ENCODE measurements at regions not wholly inside any gene's neighbourhood (a gene's known extent, or its start where the extent isn't known, plus 50 kb on each side); places are given as distances from the start of the nearest gene placed in this dataset.

DNA sequence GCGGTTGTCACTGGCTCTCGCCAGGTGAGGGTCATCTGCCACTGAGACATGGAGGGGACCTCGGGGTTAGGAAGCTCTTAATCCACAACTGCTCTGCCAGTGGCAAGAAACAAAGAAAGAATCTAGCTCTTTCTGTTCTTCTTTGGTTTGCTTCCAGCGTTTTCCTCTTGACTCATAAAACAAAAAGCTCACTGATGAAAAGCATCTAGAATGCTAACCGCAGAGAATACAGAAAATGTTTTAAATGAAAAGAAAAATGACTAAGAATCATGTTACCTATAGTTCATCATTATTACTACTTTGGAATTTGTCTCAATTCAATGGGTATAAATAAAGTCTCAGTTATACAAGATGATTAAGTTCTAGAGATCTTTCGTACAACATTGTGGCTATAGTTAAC is 274.8 kb upstream of the TENM3 start:
- peak overlapping the region; percentile 14 for H3K4me2 ChIP-seq (ENCODE audit: low read length)
- DNase-seq (ENCODE audit: low read depth) (peak; percentile 92), FAIRE-seq (peak; percentile 26)
- peaks cover 30% of the 10 kb centered on the region for H3K4me1 ChIP-seq (ENCODE audit: insufficient read depth, low read length)
- H3K4me3 Mint-ChIP-seq (ENCODE audit: unreplicated experiment): no peak overlapping the region
- no peaks in the 10 kb centered on the region for H3K79me2 ChIP-seq (ENCODE audit: insufficient read depth, low read length)
- no peaks in the 10 kb centered on the region for H3K9me3 Mint-ChIP-seq (ENCODE audit: unreplicated experiment)
- H3K27ac Mint-ChIP-seq (ENCODE audit: unreplicated experiment): peak overlapping the region; percentile 22
- no peaks in the 10 kb centered on the region for H3K9me3 ChIP-seq (ENCODE audit: insufficient read depth, low read depth, low read length)
- H2AFZ ChIP-seq (ENCODE audit: low read depth, low read length): no peak overlapping the region
- peaks cover 4% of the 10 kb centered on the region for H3K36me3 Mint-ChIP-seq (ENCODE audit: low read depth, unreplicated experiment)
- TF ChIP-seq, protein P1, sequence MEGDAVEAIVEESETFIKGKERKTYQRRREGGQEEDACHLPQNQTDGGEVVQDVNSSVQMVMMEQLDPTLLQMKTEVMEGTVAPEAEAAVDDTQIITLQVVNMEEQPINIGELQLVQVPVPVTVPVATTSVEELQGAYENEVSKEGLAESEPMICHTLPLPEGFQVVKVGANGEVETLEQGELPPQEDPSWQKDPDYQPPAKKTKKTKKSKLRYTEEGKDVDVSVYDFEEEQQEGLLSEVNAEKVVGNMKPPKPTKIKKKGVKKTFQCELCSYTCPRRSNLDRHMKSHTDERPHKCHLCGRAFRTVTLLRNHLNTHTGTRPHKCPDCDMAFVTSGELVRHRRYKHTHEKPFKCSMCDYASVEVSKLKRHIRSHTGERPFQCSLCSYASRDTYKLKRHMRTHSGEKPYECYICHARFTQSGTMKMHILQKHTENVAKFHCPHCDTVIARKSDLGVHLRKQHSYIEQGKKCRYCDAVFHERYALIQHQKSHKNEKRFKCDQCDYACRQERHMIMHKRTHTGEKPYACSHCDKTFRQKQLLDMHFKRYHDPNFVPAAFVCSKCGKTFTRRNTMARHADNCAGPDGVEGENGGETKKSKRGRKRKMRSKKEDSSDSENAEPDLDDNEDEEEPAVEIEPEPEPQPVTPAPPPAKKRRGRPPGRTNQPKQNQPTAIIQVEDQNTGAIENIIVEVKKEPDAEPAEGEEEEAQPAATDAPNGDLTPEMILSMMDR (IDR thresholded peaks at IDR 0.05; ENCODE audit: insufficient read depth, low read depth, low read length): no peak
- TF ChIP-seq EZH2 (IDR thresholded peaks at IDR 0.05; ENCODE audit: insufficient read depth, low read length): no peak
- no peaks in the 10 kb centered on the region for H3K36me3 ChIP-seq (ENCODE audit: insufficient read depth, low read length)
- peaks cover 52% of the 10 kb centered on the region for H3K4me1 Mint-ChIP-seq (ENCODE audit: low read depth, unreplicated experiment)
- H4K20me1 ChIP-seq (ENCODE audit: insufficient read depth, low read length): no peaks in the 10 kb centered on the region
- peak overlapping the region; percentile 38 for H3K9ac ChIP-seq (ENCODE audit: low read length)
- H3K4me3 ChIP-seq (ENCODE audit: insufficient read depth, low read depth, low read length): no peak overlapping the region
- no peaks in the 10 kb centered on the region for H3K27me3 ChIP-seq (ENCODE audit: insufficient read depth, low read length)
- H3K27me3 Mint-ChIP-seq (ENCODE audit: low read depth, unreplicated experiment): no peaks in the 10 kb centered on the region
- peak overlapping the region; percentile 84 for H3K27ac ChIP-seq (ENCODE audit: low read depth, low read length)

DNA sequence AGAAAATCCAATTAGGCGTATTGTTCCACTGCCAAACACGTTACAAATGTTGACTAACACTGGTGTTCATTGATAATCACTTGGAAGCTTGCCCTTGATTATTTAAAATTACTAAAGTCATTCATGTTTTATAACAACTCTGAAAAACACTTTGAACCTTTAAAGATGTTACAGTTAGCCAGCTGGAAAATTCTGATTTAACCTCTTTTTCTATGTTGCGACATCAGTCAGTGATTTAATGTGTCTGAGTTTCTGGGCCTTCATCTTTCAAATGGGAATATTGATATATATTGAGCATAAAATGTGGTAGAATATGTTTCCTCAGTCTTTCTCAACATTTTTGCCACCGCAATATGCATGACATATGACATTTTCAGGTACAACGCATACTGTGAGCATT is 274.1 kb upstream of the TENM3 start:
- Histone ChIP-seq H3K27me3 (ENCODE audit: insufficient read depth, low read length) (no peaks in the 10 kb centered on the region), H3K4me1 (ENCODE audit: insufficient read depth, low read length) (peaks cover 30% of the 10 kb centered on the region), H3K4me2 (ENCODE audit: low read length) (no peak overlapping the region), H3K4me3 (ENCODE audit: insufficient read depth, low read depth, low read length) (no peak overlapping the region), H2AFZ (ENCODE audit: low read depth, low read length) (no peak overlapping the region), H3K9ac (ENCODE audit: low read length) (no peak overlapping the region), H3K27ac (ENCODE audit: low read depth, low read length) (peak overlapping the region; percentile 84), H3K36me3 (ENCODE audit: insufficient read depth, low read length) (no peaks in the 10 kb centered on the region), H4K20me1 (ENCODE audit: insufficient read depth, low read length) (no peaks in the 10 kb centered on the region), H3K79me2 (ENCODE audit: insufficient read depth, low read length) (no peaks in the 10 kb centered on the region), H3K9me3 (ENCODE audit: insufficient read depth, low read depth, low read length) (no peaks in the 10 kb centered on the region)
- no peak overlapping the region for H3K27ac Mint-ChIP-seq (ENCODE audit: unreplicated experiment)
- peak; percentile 34 for FAIRE-seq
- no peaks in the 10 kb centered on the region for H3K9me3 Mint-ChIP-seq (ENCODE audit: unreplicated experiment)
- no peaks in the 10 kb centered on the region for H3K27me3 Mint-ChIP-seq (ENCODE audit: low read depth, unreplicated experiment)
- H3K36me3 Mint-ChIP-seq (ENCODE audit: low read depth, unreplicated experiment): peaks cover 7% of the 10 kb centered on the region
- no peak for DNase-seq (ENCODE audit: low read depth)
- no peak overlapping the region for H3K4me3 Mint-ChIP-seq (ENCODE audit: unreplicated experiment)
- H3K4me1 Mint-ChIP-seq (ENCODE audit: low read depth, unreplicated experiment): peaks cover 49% of the 10 kb centered on the region
- TF ChIP-seq, protein P1 (IDR thresholded peaks at IDR 0.05; ENCODE audit: insufficient read depth, low read depth, low read length): no peak
- TF ChIP-seq EZH2 (IDR thresholded peaks at IDR 0.05; ENCODE audit: insufficient read depth, low read length): no peak

DNA sequence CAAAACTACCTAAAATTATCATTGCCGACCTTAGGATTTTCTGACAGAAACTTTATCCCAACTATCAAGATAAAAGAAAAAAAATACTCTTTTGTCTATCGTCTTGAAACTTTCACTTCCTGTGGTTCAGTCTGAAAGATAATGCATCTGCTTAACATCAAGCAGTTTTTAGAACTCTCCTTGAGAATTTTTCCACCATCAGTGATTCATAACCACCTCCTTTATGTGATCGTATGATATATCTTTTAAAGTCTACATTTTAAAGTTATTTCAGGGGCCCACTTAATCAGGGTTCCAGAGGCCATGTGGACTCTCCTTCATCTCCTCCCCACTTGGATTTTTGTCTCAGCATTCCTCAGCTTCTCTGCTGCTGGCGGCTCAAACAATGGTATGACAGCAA is 272.8 kb upstream of the TENM3 start:
- H3K4me3 ChIP-seq (ENCODE audit: insufficient read depth, low read depth, low read length): no peak overlapping the region
- H3K4me2 ChIP-seq (ENCODE audit: low read length): no peak overlapping the region
- peaks cover 30% of the 10 kb centered on the region for H3K4me1 ChIP-seq (ENCODE audit: insufficient read depth, low read length)
- no peaks in the 10 kb centered on the region for H3K9me3 ChIP-seq (ENCODE audit: insufficient read depth, low read depth, low read length)
- no peak overlapping the region for H3K4me3 Mint-ChIP-seq (ENCODE audit: unreplicated experiment)
- no peak for FAIRE-seq
- DNase-seq (ENCODE audit: low read depth): peak; percentile 81
- peaks cover 11% of the 10 kb centered on the region for H3K36me3 Mint-ChIP-seq (ENCODE audit: low read depth, unreplicated experiment)
- H2AFZ ChIP-seq (ENCODE audit: low read depth, low read length): no peak overlapping the region
- H3K79me2 ChIP-seq (ENCODE audit: insufficient read depth, low read length): no peaks in the 10 kb centered on the region
- H3K9ac ChIP-seq (ENCODE audit: low read length): peak overlapping the region; percentile 17
- peaks cover 5% of the 10 kb centered on the region for H3K9me3 Mint-ChIP-seq (ENCODE audit: unreplicated experiment)
- no peaks in the 10 kb centered on the region for H3K27me3 Mint-ChIP-seq (ENCODE audit: low read depth, unreplicated experiment)
- H3K27me3 ChIP-seq (ENCODE audit: insufficient read depth, low read length): no peaks in the 10 kb centered on the region
- no peaks in the 10 kb centered on the region for H3K36me3 ChIP-seq (ENCODE audit: insufficient read depth, low read length)
- H4K20me1 ChIP-seq (ENCODE audit: insufficient read depth, low read length): no peaks in the 10 kb centered on the region
- H3K27ac ChIP-seq (ENCODE audit: low read depth, low read length): peak overlapping the region; percentile 56
- TF ChIP-seq, protein P1 (IDR thresholded peaks at IDR 0.05; ENCODE audit: insufficient read depth, low read depth, low read length): no peak
- TF ChIP-seq EZH2 (IDR thresholded peaks at IDR 0.05; ENCODE audit: insufficient read depth, low read length): no peak
- peak overlapping the region; percentile 85 for H3K27ac Mint-ChIP-seq (ENCODE audit: unreplicated experiment)
- peaks cover 47% of the 10 kb centered on the region for H3K4me1 Mint-ChIP-seq (ENCODE audit: low read depth, unreplicated experiment)
